ENCODE measurements at regions not wholly inside any gene's neighbourhood (a gene's known extent, or its start where the extent isn't known, plus 50 kb on each side); places are given as distances from the start of the nearest gene placed in this dataset.

DNA sequence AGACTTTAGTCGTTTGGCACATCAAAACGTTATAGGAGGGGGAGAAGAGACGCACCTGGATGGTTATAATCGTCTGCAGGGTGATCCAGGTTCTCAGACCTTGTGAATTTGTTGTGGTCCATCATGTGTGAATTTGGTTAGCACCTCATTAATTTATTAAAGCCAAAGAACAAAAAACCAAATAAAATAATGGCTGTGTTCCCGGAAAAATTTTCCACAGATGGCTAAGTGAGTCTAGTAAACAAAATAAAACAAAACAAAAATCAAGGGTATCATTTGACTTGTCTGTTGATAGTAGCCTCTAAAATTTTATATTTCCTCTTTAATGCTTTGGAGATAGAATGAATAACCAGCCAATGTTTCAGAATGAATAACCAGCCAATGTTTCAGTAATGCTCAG lies 119.7 kb downstream of the ACTBL2 start (continued):
- TF ChIP-seq ZNF623 (tag by site-specific recombination; IDR thresholded peaks at IDR 0.05) (no peak), ZNF624 (tag by site-specific recombination; IDR thresholded peaks at IDR 0.05) (no peak), INSM2 (tag by site-specific recombination; IDR thresholded peaks at IDR 0.05) (no peak), ZNF529 (tag by site-specific recombination; IDR thresholded peaks at IDR 0.05; ENCODE audit: insufficient replicate concordance) (no peak), KLF10 (tag by site-specific recombination; IDR thresholded peaks at IDR 0.05) (no peak), ZNF660 (tag by site-specific recombination; IDR thresholded peaks at IDR 0.05) (no peak), ZNF398 (tag by site-specific recombination; IDR thresholded peaks at IDR 0.05) (no peak), SP7 (tag by site-specific recombination; IDR thresholded peaks at IDR 0.05) (no peak), ZNF521 (tag by site-specific recombination; IDR thresholded peaks at IDR 0.05) (no peak), ZNF2 (tag by site-specific recombination; IDR thresholded peaks at IDR 0.05) (no peak), AEBP2 (tag by site-specific recombination; IDR thresholded peaks at IDR 0.05; ENCODE audit: borderline replicate concordance) (no peak)
- TF ChIP-seq, protein P1, sequence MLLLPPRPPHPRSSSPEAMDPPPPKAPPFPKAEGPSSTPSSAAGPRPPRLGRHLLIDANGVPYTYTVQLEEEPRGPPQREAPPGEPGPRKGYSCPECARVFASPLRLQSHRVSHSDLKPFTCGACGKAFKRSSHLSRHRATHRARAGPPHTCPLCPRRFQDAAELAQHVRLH (tag by site-specific recombination; IDR thresholded peaks at IDR 0.05) = no peak
- TF ChIP-seq, protein P2, sequence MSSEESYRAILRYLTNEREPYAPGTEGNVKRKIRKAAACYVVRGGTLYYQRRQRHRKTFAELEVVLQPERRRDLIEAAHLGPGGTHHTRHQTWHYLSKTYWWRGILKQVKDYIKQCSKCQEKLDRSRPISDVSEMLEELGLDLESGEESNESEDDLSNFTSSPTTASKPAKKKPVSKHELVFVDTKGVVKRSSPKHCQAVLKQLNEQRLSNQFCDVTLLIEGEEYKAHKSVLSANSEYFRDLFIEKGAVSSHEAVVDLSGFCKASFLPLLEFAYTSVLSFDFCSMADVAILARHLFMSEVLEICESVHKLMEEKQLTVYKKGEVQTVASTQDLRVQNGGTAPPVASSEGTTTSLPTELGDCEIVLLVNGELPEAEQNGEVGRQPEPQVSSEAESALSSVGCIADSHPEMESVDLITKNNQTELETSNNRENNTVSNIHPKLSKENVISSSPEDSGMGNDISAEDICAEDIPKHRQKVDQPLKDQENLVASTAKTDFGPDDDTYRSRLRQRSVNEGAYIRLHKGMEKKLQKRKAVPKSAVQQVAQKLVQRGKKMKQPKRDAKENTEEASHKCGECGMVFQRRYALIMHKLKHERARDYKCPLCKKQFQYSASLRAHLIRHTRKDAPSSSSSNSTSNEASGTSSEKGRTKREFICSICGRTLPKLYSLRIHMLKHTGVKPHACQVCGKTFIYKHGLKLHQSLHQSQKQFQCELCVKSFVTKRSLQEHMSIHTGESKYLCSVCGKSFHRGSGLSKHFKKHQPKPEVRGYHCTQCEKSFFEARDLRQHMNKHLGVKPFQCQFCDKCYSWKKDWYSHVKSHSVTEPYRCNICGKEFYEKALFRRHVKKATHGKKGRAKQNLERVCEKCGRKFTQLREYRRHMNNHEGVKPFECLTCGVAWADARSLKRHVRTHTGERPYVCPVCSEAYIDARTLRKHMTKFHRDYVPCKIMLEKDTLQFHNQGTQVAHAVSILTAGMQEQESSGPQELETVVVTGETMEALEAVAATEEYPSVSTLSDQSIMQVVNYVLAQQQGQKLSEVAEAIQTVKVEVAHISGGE (tag by site-specific recombination; conservative IDR thresholded peaks at IDR 0.05; ENCODE audit: low read depth) = no peak

- Histone ChIP-seq H3K36me3 (ENCODE audit: control insufficient read depth in 2 of 2, insufficient read depth in 1 of 2, low read length in 2 of 2) (no peaks in the 10 kb centered on the region), H3K27ac (ENCODE audit: extremely low read depth, low read depth, low read length) (no peak overlapping the region), H3K4me1 (ENCODE audit: control insufficient read depth, insufficient read depth, low read length) (no peaks in the 10 kb centered on the region), H3K4me3 (ENCODE audit: low read depth, low read length) (no peak overlapping the region), H3K9me3 (ENCODE audit: control insufficient read depth, insufficient read depth, low read depth, low read length) (no peaks in the 10 kb centered on the region)
- POLR2A ChIA-PET = no interaction called here
- CTCF ChIA-PET = interaction anchor here (1.0 to 1.7 kb wide), 2 partner anchors 12 to 22 kb away, joined by 3 to 5 read pairs; no protein-coding TSS in a partner anchor
- TF ChIP-seq ZNF302 (tag by site-specific recombination; IDR thresholded peaks at IDR 0.05; ENCODE audit: low read depth) (no peak), ZNF654 (tag by site-specific recombination; IDR thresholded peaks at IDR 0.05; ENCODE audit: low read depth) (no peak), ZNF792 (tag by site-specific recombination; IDR thresholded peaks at IDR 0.05) (no peak), ZNF175 (tag by site-specific recombination; IDR thresholded peaks at IDR 0.05) (no peak), ZNF664 (tag by site-specific recombination; IDR thresholded peaks at IDR 0.05) (no peak), ZBTB8A (tag by site-specific recombination; IDR thresholded peaks at IDR 0.05) (no peak), ZNF660 (tag by site-specific recombination; IDR thresholded peaks at IDR 0.05) (no peak), ZNF16 (tag by site-specific recombination; IDR thresholded peaks at IDR 0.05; ENCODE audit: low read depth) (no peak), ZNF610 (tag by site-specific recombination; IDR thresholded peaks at IDR 0.05; ENCODE audit: borderline replicate concordance) (no peak), OSR2 (tag by site-specific recombination; IDR thresholded peaks at IDR 0.05) (no peak), ZNF670 (tag by site-specific recombination; IDR thresholded peaks at IDR 0.05; ENCODE audit: low read depth) (no peak), ZNF19 (tag by site-specific recombination; IDR thresholded peaks at IDR 0.05; ENCODE audit: low read depth) (no peak)
- TF ChIP-seq, protein P2 (tag by site-specific recombination; conservative IDR thresholded peaks at IDR 0.05; ENCODE audit: low read depth) = no peak
These were observed 121.7 kb downstream of the ACTBL2 start for GRCh38 chr5:57360871-57361270.
